ENCODE measurements at regions not wholly inside any gene's neighbourhood (a gene's known extent, or its start where the extent isn't known, plus 50 kb on each side); places are given as distances from the start of the nearest gene placed in this dataset.

GRCh38 chr14:61188978-61189808 is 91.9 kb downstream of the TMEM30B start:
- DNase-seq (ENCODE audit: low spot score, unreplicated experiment): peak; percentile 37
- H3K4me3 Mint-ChIP-seq (ENCODE audit: low read depth): peak overlapping the region; percentile 36

GRCh38 chr14:61188196-61188595 is 92.9 kb downstream of the TMEM30B start:
- no peak for DNase-seq (ENCODE audit: low spot score, unreplicated experiment)
- Mint-ChIP-seq H3K27me3 (peaks cover 23% of the 10 kb centered on the region), H3K9me3 (ENCODE audit: low read depth) (no peaks in the 10 kb centered on the region), H3K4me1 (ENCODE audit: low read depth) (peaks cover 6% of the 10 kb centered on the region), H3K36me3 (ENCODE audit: insufficient read depth) (no peaks in the 10 kb centered on the region), H3K4me3 (ENCODE audit: low read depth) (no peak overlapping the region), H3K27ac (no peak overlapping the region)
- TF ChIP-seq CTCF (IDR thresholded peaks at IDR 0.05; ENCODE audit: unreplicated experiment): no peak

More at GRCh38 chr14:61188978-61189808, 91.9 kb downstream of the TMEM30B start:
- no peaks in the 10 kb centered on the region for H3K36me3 Mint-ChIP-seq (ENCODE audit: insufficient read depth)
- peaks cover 6% of the 10 kb centered on the region for H3K4me1 Mint-ChIP-seq (ENCODE audit: low read depth)
- peaks cover 23% of the 10 kb centered on the region for H3K27me3 Mint-ChIP-seq
- H3K9me3 Mint-ChIP-seq (ENCODE audit: low read depth): no peaks in the 10 kb centered on the region
- peak; percentile 62 for TF ChIP-seq CTCF (IDR thresholded peaks at IDR 0.05; ENCODE audit: unreplicated experiment)
- no peak overlapping the region for H3K27ac Mint-ChIP-seq

DNA sequence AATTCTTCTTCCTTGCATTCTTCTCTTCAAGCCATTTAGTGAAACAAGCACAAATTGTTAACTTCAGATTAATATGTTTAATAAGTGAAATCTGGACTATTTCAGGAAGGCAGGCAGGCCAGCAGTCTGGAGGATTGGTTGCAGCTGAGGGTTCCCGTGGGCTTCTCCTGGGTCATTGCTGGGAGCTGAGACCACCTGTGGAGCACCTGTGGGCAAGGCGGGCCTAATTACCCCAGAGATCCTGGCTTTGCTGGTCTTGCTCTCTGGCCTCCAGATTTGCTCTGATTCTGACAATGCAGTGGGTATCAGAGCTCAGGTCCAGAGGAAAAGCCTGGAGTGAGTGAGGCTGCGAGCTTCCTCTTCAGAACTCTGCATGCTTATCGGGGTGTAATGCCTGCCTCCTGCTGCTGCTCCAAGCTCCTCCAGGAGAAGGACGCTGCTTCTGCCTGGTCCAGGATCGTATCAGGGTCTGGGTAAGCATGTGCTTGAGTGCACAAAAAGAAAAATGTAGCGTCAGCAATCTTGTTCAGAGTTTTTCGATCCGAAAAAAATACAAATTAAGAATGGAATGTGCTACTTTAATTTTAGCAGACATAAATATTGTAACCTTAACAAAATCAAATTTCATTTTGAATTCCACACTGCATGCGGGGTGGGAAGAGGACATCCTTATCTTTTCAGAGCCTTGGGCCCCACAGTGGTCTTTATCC is 93.8 kb downstream of the TMEM30B start:
- Mint-ChIP-seq H3K36me3 (ENCODE audit: insufficient read depth) (no peaks in the 10 kb centered on the region), H3K4me1 (ENCODE audit: low read depth) (peaks cover 6% of the 10 kb centered on the region), H3K27me3 (peaks cover 23% of the 10 kb centered on the region), H3K4me3 (ENCODE audit: low read depth) (no peak overlapping the region), H3K27ac (no peak overlapping the region), H3K9me3 (ENCODE audit: low read depth) (no peaks in the 10 kb centered on the region)
- no peak for TF ChIP-seq CTCF (IDR thresholded peaks at IDR 0.05; ENCODE audit: unreplicated experiment)
- no peak for DNase-seq (ENCODE audit: low spot score, unreplicated experiment)

DNA sequence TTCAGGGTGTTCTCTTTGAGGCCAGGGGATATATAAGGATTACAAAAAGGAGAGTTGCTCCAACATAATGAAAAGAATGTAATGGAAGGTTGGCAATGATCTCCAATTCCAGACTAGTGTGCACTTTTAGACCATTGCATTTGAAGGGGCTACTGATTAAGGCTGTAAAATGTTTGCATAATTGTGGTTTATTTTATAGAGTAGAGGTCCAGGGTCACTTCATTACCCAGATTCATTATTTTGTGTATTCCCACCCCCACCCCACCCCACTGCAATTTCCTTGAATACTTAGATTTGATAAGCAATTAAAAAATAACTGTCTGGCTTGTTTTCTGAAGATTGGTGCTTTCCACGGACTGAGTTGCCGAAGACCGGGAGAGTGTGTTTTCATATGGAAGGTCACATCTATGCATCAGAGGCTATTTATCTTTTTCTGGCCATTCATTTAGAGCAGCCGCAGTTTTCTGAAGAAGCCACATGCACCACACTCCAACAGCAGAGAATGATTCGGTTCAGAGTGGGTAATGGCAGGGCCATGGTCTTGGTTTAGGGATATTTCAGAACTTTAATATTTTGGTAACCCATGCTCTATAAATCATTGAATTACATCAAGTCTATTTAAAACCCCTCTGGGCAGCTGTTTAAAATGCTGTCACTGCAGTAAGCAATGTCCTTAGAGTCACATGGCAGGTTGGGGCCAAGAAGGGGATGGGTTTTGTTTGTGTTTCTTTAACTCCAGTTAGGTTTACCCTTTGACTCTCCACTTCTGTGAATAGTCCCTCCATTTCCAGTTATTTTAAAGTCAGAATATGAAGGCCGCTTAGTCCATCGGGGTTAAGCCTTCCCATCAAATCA is 94.6 kb downstream of the TMEM30B start:
- Mint-ChIP-seq H3K4me3 (ENCODE audit: low read depth) (no peak overlapping the region), H3K36me3 (ENCODE audit: insufficient read depth) (no peaks in the 10 kb centered on the region), H3K4me1 (ENCODE audit: low read depth) (peaks cover 6% of the 10 kb centered on the region), H3K27me3 (peaks cover 23% of the 10 kb centered on the region), H3K27ac (no peak overlapping the region), H3K9me3 (ENCODE audit: low read depth) (no peaks in the 10 kb centered on the region)
- TF ChIP-seq CTCF (IDR thresholded peaks at IDR 0.05; ENCODE audit: unreplicated experiment): no peak
- DNase-seq (ENCODE audit: low spot score, unreplicated experiment): no peak

DNA sequence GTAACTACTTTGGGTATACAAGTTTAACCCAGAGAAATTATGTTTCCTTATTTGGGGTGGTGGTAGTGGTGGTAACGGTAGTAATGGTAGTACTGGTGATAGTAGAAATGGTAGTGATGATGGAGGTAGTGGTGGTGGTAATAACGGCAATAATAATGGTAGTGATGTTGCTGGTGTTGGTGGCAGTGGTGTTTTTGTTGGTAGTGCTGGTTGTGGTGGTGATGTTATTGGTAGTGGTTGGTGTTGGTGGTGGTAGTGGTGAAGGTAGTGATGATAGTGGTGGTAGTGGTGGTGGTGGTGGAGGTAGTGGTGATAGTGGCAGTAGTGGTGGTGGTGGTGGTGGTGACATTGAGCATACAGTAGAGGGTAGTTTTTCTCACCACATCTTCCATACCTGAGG is 95.6 kb downstream of the TMEM30B start:
- Mint-ChIP-seq H3K4me3 (ENCODE audit: low read depth) (no peak overlapping the region), H3K4me1 (ENCODE audit: low read depth) (peaks cover 6% of the 10 kb centered on the region), H3K9me3 (ENCODE audit: low read depth) (no peaks in the 10 kb centered on the region), H3K36me3 (ENCODE audit: insufficient read depth) (no peaks in the 10 kb centered on the region), H3K27ac (no peak overlapping the region), H3K27me3 (peaks cover 21% of the 10 kb centered on the region)
- DNase-seq (ENCODE audit: low spot score, unreplicated experiment): no peak
- TF ChIP-seq CTCF (IDR thresholded peaks at IDR 0.05; ENCODE audit: unreplicated experiment): no peak

All from progenitor cell of endocrine pancreas (in vitro differentiated cells).